CD4-positive, alpha-beta T cell treated with Interleukin-6 for 4 hours (primary cell): ENCODE measurements at regions not wholly inside any gene's neighbourhood (a gene's known extent, or its start where the extent isn't known, plus 50 kb on each side); places are given as distances from the start of the nearest gene placed in this dataset.
A peak's percentile ranks its signal among the peaks of the same experiment; 100 is the strongest.
"Not testable (repeated sequence)": the region's sequence is repeated elsewhere in the genome, so short reads cannot be mapped to it uniquely, and the experiment has no call there.

Experiments used
- DNase-seq: peaks from one replicate; pipeline ENCODE4 v3.0.0-alpha.2; 2020; ENCODE audit warnings: mixed read lengths

DNA sequence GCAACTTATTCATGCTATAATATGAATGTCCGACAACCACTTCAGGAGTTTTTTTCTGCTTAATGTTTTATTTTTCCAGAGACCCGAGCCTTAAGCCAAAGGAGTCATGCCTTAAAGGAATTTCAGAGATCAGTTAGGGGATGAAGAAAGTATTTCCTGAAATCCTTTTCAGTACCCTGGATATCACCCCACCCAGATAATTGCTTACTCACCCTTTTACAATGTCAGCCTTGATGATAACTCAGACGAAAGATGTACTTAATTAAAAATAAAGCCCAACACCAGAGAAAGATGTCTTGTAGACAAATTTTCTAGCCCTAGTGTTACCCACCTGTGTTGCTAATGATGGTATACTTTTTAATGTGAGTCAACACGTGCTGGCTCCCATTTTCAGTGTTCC, 124.1 kb downstream of the XCL2 start:
- DNase-seq = no peak

DNA sequence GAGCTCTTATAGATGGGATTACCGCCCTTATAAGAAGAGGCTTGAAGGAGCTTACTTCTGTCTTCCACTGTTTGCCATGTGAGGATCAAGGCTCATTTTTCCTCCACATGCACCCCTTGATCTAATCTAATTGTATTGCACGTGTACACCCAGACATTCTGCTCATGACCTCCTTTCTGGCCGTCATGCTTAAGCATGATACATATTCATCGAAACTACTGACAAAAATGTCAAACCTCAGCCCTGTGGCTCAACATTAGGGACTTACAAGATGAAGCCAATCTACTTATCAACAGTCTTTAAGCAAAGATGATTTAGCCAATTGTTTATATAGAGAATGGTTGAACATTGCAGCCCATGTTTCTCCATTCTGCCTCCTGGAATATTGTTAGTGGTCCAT, 127.6 kb downstream of the XCL2 start:
- DNase-seq = no peak

GRCh38 chr1:168414914-168415313, 128.9 kb downstream of the XCL2 start:
- DNase-seq = no peak

GRCh38 chr1:168410464-168410863, 129.8 kb downstream of the TBX19 start:
- no peak for DNase-seq

- peak; percentile 74 for DNase-seq
Observed at GRCh38 chr1:168408884-168409283, 128.2 kb downstream of the TBX19 start.

GRCh38 chr1:168408539-168408865, 127.8 kb downstream of the TBX19 start:
- no peak for DNase-seq

DNA sequence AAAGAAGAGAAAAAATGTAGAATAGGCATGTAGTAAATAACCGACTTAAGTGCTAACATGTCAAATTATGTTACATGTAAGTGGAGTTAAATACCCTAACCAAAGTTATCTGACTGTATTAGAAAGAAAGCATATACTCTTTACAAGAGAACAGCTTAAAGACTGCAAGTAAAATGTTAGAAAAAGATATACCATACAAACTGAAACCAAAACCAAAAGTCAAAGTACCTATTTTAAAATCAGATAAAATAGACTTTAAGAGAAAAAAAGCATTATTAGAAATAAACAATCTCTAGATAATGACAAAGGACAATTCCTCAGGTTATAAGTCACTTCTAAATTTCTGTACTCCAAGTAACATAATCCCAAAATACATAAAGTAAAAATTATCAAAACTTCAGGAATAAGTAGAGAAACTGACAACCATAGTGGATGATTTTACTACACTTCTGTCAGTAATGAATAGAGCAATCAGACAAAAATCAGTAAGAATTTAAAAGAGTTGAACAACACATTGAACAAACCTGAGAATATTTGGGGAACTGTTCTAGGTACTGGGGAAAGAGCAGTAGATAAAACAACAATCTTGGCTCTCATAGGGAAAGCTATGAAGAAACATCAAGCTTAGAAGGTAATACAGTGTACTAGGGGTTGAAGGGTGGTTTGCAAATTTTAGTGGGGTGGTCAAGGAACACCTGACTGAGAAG, 127.3 kb downstream of the TBX19 start:
- DNase-seq = no peak

GRCh38 chr1:168405906-168406549, 125.4 kb downstream of the TBX19 start:
- DNase-seq = no peak

DNA sequence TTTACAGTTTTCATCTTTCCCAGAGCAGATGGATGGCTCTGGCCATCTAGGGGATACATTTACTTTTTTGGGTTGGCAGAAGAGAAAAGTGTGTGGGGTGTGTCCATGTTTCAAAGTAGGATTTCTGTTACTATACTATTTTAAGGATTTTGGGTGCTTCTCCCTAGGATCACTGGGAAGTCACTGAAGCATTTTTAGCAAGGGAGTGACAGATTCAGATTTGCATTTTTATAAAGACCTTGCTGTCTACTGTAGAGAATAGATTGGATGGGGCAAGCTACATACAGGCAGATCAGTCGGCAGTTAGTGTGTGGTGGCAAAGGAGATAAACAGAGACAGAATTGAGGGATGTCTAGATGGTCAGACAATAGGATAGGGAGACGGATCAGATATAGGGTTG, 122.5 kb downstream of the TBX19 start:
- DNase-seq = no peak

DNA sequence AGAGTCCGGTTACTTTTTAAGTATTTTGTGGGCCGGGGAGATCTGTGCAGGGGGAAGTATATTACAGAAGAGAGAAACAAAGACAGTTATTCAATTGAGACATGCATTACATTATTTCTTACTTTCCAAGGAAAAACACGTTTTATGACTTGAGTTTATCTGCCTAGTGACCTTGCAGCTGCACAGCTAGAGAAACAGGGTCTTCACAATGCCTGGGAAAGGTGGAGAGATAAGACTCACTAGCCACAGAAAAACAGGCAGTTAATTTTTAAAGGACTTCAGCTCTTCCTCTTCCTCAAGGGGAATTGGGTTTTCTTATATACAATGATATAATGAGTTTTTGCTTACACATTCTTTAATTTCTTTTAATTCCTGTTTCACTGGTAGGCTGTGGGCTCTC, 121.8 kb downstream of the TBX19 start:
- not testable (repeated sequence) for DNase-seq

DNA sequence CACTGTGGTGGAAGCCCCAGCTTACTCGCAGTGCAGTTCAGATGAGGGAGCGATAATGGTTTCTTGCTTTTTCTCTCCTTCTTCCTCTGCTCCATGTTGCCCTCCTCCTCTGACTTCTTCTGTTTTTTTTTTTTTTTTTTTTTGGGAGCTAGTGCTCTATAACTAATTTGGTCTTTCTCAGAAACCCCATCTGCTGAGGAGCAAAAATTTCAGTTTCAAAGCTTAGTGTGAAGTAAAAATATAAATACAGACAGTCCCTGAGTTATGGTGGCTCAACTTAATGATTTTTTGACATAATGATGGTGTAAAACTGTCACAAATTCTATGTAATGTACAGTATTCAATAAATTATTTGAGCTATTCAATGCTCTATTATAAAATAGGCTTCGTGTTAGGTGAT, 120.7 kb downstream of the TBX19 start:
- no peak for DNase-seq

DNA sequence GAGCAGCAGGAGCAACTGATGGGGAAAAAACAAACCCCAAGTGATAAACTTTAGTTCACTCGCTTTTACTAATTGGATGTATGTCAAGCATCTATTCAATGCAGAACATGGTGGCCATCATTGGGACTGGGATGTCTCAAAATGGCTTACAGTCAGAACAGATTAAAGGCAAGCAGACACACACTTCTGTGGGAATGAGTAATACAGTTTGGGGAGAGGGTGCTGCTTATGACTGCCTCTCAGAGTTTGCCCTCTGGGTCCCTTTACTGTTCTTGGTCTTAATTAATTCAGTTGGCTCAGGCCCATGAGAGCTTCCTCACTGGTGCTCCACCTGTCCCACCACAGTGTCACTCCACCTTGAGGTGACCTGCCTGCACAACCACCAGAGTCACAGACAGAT, 119.5 kb downstream of the TBX19 start:
- DNase-seq = no peak

GRCh38 chr1:168397806-168398205, 117.1 kb downstream of the TBX19 start:
- no peak for DNase-seq

DNA sequence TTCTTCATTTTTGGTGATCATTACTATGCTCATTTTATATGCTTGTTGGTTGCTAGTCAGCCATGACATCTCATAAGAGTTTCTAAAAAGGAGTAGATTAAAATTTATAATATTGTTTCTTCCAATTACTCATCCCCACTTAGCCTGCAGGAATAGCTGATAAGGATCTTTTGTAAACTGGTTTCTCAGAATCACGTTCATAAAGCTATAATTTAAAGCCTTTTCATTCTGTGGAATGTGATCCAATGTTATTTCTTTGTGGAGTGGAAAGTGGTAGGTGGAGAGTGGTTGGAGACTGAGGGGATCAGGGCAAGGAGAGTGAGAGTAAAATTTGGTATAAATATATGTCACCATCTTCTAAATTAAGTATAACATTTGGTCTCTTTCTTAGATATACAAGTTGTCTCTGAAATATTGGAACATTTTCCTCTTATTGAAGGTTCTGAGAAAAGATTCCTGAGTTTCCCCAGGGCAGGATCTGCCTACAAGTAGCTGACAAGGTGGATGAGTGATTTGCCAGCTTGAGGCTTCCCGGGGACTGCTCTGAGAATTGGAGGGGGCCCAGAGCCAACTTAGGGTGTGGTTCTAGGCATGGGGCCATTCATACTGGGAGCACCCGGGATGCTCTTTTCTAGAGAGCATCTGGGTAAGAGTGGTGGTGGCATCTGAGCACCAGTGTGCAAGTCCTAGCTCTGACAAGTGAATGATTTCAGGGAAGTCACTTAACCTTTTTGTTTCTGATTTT, 116.4 kb downstream of the TBX19 start:
- no peak for DNase-seq

DNA sequence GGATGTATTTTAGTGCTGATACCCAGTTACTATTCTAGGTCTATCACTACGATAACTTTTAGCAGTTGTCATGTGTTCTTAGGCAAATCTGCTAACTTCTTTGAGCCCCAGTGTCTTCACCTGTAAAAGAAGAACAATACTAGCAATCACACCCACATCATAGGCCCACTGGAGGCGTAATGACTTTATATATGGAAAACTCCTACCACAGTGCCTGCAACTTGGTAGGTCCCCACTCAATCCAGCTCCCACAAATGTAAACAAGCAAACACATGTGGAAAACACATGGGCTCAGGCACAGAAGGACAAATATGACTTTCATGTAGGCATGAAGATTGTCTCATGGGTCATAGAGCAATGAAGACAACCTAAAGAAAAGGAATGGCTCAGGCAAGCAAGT, 115.8 kb downstream of the TBX19 start:
- DNase-seq = no peak

GRCh38 chr1:168394858-168395257, 114.2 kb downstream of the TBX19 start:
- DNase-seq = no peak

- no peak for DNase-seq
Observed at GRCh38 chr1:168392958-168393549, 112.4 kb downstream of the TBX19 start.

DNA sequence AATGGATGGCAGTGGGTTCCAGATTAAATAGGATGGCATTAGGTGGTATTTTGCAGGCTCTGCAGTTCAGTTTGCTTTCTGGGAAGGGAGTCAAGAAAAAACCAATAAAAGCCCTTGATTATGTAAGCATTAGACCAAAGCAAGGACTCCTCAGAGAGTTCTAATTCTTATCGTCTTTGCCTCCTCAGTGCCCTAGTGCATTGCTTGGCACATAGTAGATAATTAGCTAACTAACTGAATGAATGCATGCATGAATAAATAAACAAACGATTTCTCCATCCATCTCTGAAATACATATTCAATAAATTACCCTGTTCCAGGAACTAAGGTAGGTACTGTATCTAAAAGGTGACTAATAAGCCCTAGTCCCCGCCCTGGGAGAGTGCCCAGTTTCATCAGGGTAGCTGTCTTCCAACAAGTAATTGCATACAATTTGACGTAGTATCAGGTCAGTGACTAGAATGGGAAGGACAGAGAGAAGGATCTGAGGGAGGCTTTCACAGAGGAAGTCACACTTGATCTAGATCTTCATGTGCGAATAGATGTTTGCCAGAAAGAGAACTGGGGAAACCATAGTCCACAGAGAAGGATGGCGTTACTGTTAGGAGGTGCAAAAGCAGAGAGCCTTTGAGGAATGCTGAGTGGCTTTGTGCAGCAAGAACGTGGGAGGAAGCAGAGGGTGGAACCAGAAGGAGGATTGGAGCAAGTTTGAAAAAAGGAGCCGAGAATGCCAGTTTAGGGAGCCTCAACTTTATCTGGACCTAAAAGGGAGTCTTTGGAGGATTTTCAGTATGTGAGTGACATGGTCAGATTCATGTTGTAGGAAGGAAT, 111.4 kb downstream of the TBX19 start:
- no peak for DNase-seq

- DNase-seq = no peak
Observed at GRCh38 chr1:168390271-168390670, 109.6 kb downstream of the TBX19 start.

GRCh38 chr1:168387781-168388760, 107.4 kb downstream of the TBX19 start:
- no peak for DNase-seq

- peak; percentile 77 for DNase-seq
Observed at GRCh38 chr1:168386949-168387586, 106.4 kb downstream of the TBX19 start.
